ENCODE measurements at regions not wholly inside any gene's neighbourhood (a gene's known extent, or its start where the extent isn't known, plus 50 kb on each side); places are given as distances from the start of the nearest gene placed in this dataset.

GRCh38 chr4:164224871-164225270 lies 529.1 kb upstream of the SMIM31 start:
- ATAC-seq (no peak), DNase-seq (no peak)
- H3K27me3 ChIP-seq: no peaks in the 10 kb centered on the region
- H3K27ac ChIP-seq: no peak overlapping the region
- no peaks in the 10 kb centered on the region for H3K9me3 ChIP-seq
- no peak for TF ChIP-seq CTCF (IDR thresholded peaks at IDR 0.05)
- TF ChIP-seq POLR2A (IDR thresholded peaks at IDR 0.05): no peak
- H3K4me3 ChIP-seq: no peak overlapping the region
- no peaks in the 10 kb centered on the region for H3K36me3 ChIP-seq (replicated peaks in 1 of 2; ENCODE audit: insufficient read depth in 1 of 2, low read depth in 2 of 2)
- H3K4me1 ChIP-seq: no peaks in the 10 kb centered on the region
- intact Hi-C loops (cut with DNase I): no loop called here

GRCh38 chr4:164229255-164229654 lies 524.7 kb upstream of the SMIM31 start:
- intact Hi-C loops (cut with DNase I): no loop called here
- Histone ChIP-seq H3K27me3 (no peaks in the 10 kb centered on the region), H3K9me3 (no peaks in the 10 kb centered on the region), H3K27ac (no peak overlapping the region), H3K4me1 (no peaks in the 10 kb centered on the region), H3K36me3 (replicated peaks in 1 of 2; ENCODE audit: insufficient read depth in 1 of 2, low read depth in 2 of 2) (no peaks in the 10 kb centered on the region), H3K4me3 (no peak overlapping the region)
- no peak for TF ChIP-seq POLR2A (IDR thresholded peaks at IDR 0.05)
- TF ChIP-seq CTCF (IDR thresholded peaks at IDR 0.05): no peak
- no peak for ATAC-seq
- DNase-seq: no peak
- WGBS, 2 donors: 80 to 85% methylated on average over 2 of the region's 2 CpGs

GRCh38 chr4:164239433-164239832 lies 514.5 kb upstream of the SMIM31 start:
- no peak for ATAC-seq
- intact Hi-C loops (cut with DNase I): no loop called here
- H3K36me3 ChIP-seq (replicated peaks in 1 of 2; ENCODE audit: insufficient read depth in 1 of 2, low read depth in 2 of 2): no peaks in the 10 kb centered on the region

GRCh38 chr4:164239976-164240375 lies 514.0 kb upstream of the SMIM31 start:
- H3K4me3 ChIP-seq: no peak overlapping the region
- H3K27me3 ChIP-seq: no peaks in the 10 kb centered on the region
- no peaks in the 10 kb centered on the region for H3K36me3 ChIP-seq (replicated peaks in 1 of 2; ENCODE audit: insufficient read depth in 1 of 2, low read depth in 2 of 2)
- intact Hi-C loops (cut with DNase I): no loop called here
- H3K4me1 ChIP-seq: no peaks in the 10 kb centered on the region
- H3K27ac ChIP-seq: no peak overlapping the region
- TF ChIP-seq CTCF (IDR thresholded peaks at IDR 0.05) (no peak), POLR2A (IDR thresholded peaks at IDR 0.05) (no peak)
- no peaks in the 10 kb centered on the region for H3K9me3 ChIP-seq
- ATAC-seq (no peak), DNase-seq (no peak)
- 28% methylated on average over 3 of the region's 3 CpGs for WGBS, 2 donors

More at GRCh38 chr4:164239433-164239832, 514.5 kb upstream of the SMIM31 start:
- Histone ChIP-seq H3K4me1 (no peaks in the 10 kb centered on the region), H3K4me3 (no peak overlapping the region), H3K9me3 (no peaks in the 10 kb centered on the region), H3K27ac (no peak overlapping the region), H3K27me3 (no peaks in the 10 kb centered on the region)
- no peak for TF ChIP-seq CTCF (IDR thresholded peaks at IDR 0.05)
- TF ChIP-seq POLR2A (IDR thresholded peaks at IDR 0.05): no peak
- DNase-seq: no peak

- Histone ChIP-seq H3K9me3 (no peaks in the 10 kb centered on the region), H3K36me3 (replicated peaks in 1 of 2; ENCODE audit: insufficient read depth in 1 of 2, low read depth in 2 of 2) (no peaks in the 10 kb centered on the region), H3K27ac (no peak overlapping the region), H3K27me3 (no peaks in the 10 kb centered on the region), H3K4me1 (no peaks in the 10 kb centered on the region), H3K4me3 (no peak overlapping the region)
- WGBS, 2 donors: 64 to 68% methylated on average over 7 of the region's 7 CpGs
- ATAC-seq (no peak), DNase-seq (no peak)
- TF ChIP-seq POLR2A (IDR thresholded peaks at IDR 0.05) (no peak), CTCF (IDR thresholded peaks at IDR 0.05) (no peak)
- intact Hi-C loops (cut with DNase I): no loop called here
These were observed 502.7 kb upstream of the SMIM31 start for GRCh38 chr4:164251257-164251656.

All from body of pancreas (tissue), 4 donors.